ENCODE measurements at regions not wholly inside any gene's neighbourhood (a gene's known extent, or its start where the extent isn't known, plus 50 kb on each side); places are given as distances from the start of the nearest gene placed in this dataset.

- in situ Hi-C loops (cut with MboI), result no loop called here
- TF ChIP-seq EZH2phosphoT487 (IDR thresholded peaks at IDR 0.05; ENCODE audit: insufficient read depth, low read depth), result no peak
- no peak for TF ChIP-seq EZH2 (IDR thresholded peaks at IDR 0.05; ENCODE audit: insufficient read depth, poor library complexity, severe bottlenecking)
- H3K9ac ChIP-seq, result no peak overlapping the region
- no peaks in the 10 kb centered on the region for H3F3A ChIP-seq (ENCODE audit: insufficient read depth)
- no peak overlapping the region for H3K27ac ChIP-seq
- no peaks in the 10 kb centered on the region for H3K79me2 ChIP-seq (ENCODE audit: insufficient read depth)
- 56 to 59% methylated on average over 21 of the region's 21 CpGs for WGBS, 2 experiments (ENCODE audit: low coverage in 1 of 2, low lambda C conversion rate in 2 of 2, missing lambda C conversion rate in 2 of 2)
- no peaks in the 10 kb centered on the region for H3K9me3 ChIP-seq (ENCODE audit: low read depth)
- no peak overlapping the region for H2AFZ ChIP-seq
- H4K20me1 ChIP-seq (ENCODE audit: insufficient read depth), result no peaks in the 10 kb centered on the region
- no peak for DNase-seq
- no peaks in the 10 kb centered on the region for H3K36me3 ChIP-seq (ENCODE audit: low read depth)
- H3K4me2 ChIP-seq (ENCODE audit: unreplicated experiment), result no peak overlapping the region
- no peaks in the 10 kb centered on the region for H3K4me1 ChIP-seq (ENCODE audit: insufficient read depth)
- no peaks in the 10 kb centered on the region for H3K9me2 ChIP-seq (ENCODE audit: insufficient read depth)
- no peaks in the 10 kb centered on the region for H3K27me3 ChIP-seq (replicated peaks; ENCODE audit: insufficient read depth)
- H3K4me3 ChIP-seq, result no peak overlapping the region
These were observed 249.7 kb upstream of the AFDN start for GRCh38 chr6:167576828-167577503.

- Histone ChIP-seq H4K20me1 (ENCODE audit: insufficient read depth) (no peaks in the 10 kb centered on the region), H3K27me3 (replicated peaks; ENCODE audit: insufficient read depth) (no peaks in the 10 kb centered on the region), H3K9me3 (ENCODE audit: low read depth) (no peaks in the 10 kb centered on the region), H3K9ac (no peak overlapping the region), H3K79me2 (ENCODE audit: insufficient read depth) (no peaks in the 10 kb centered on the region), H3K4me1 (ENCODE audit: insufficient read depth) (no peaks in the 10 kb centered on the region), H3K36me3 (ENCODE audit: low read depth) (no peaks in the 10 kb centered on the region), H3F3A (ENCODE audit: insufficient read depth) (no peaks in the 10 kb centered on the region), H2AFZ (no peak overlapping the region), H3K27ac (no peak overlapping the region), H3K9me2 (ENCODE audit: insufficient read depth) (no peaks in the 10 kb centered on the region), H3K4me2 (ENCODE audit: unreplicated experiment) (no peak overlapping the region), H3K4me3 (no peak overlapping the region)
- in situ Hi-C loops (cut with MboI), result no loop called here
- 55 to 67% methylated on average over 13 of the region's 13 CpGs for WGBS, 2 experiments (ENCODE audit: low coverage in 1 of 2, low lambda C conversion rate in 2 of 2, missing lambda C conversion rate in 2 of 2)
- no peak for DNase-seq
- no peak for TF ChIP-seq EZH2phosphoT487 (IDR thresholded peaks at IDR 0.05; ENCODE audit: insufficient read depth, low read depth)
- no peak for TF ChIP-seq EZH2 (IDR thresholded peaks at IDR 0.05; ENCODE audit: insufficient read depth, poor library complexity, severe bottlenecking)
These were observed 248.8 kb upstream of the AFDN start for GRCh38 chr6:167577891-167578361.

GRCh38 chr6:167578371-167578901, 248.3 kb upstream of the AFDN start:
- DNase-seq, result no peak
- no peak overlapping the region for H3K9ac ChIP-seq
- no peaks in the 10 kb centered on the region for H3K27me3 ChIP-seq (replicated peaks; ENCODE audit: insufficient read depth)
- no peaks in the 10 kb centered on the region for H3K9me3 ChIP-seq (ENCODE audit: low read depth)
- no peaks in the 10 kb centered on the region for H3K9me2 ChIP-seq (ENCODE audit: insufficient read depth)
- TF ChIP-seq EZH2phosphoT487 (IDR thresholded peaks at IDR 0.05; ENCODE audit: insufficient read depth, low read depth) (no peak), EZH2 (IDR thresholded peaks at IDR 0.05; ENCODE audit: insufficient read depth, poor library complexity, severe bottlenecking) (no peak)
- H3K4me3 ChIP-seq, result no peak overlapping the region
- H3K27ac ChIP-seq, result no peak overlapping the region
- no peak overlapping the region for H3K4me2 ChIP-seq (ENCODE audit: unreplicated experiment)
- H3K79me2 ChIP-seq (ENCODE audit: insufficient read depth), result no peaks in the 10 kb centered on the region
- no peaks in the 10 kb centered on the region for H3K36me3 ChIP-seq (ENCODE audit: low read depth)
- H3K4me1 ChIP-seq (ENCODE audit: insufficient read depth), result no peaks in the 10 kb centered on the region
- no peaks in the 10 kb centered on the region for H3F3A ChIP-seq (ENCODE audit: insufficient read depth)
- in situ Hi-C loops (cut with MboI), result no loop called here
- 61 to 74% methylated on average over 13 to 16 of the region's 16 CpGs for WGBS, 2 experiments (ENCODE audit: low coverage in 1 of 2, low lambda C conversion rate in 2 of 2, missing lambda C conversion rate in 2 of 2)
- no peak overlapping the region for H2AFZ ChIP-seq
- no peaks in the 10 kb centered on the region for H4K20me1 ChIP-seq (ENCODE audit: insufficient read depth)

GRCh38 chr6:167579806-167580618, 246.7 kb upstream of the AFDN start:
- no peaks in the 10 kb centered on the region for H3K9me2 ChIP-seq (ENCODE audit: insufficient read depth)
- no peaks in the 10 kb centered on the region for H3K79me2 ChIP-seq (ENCODE audit: insufficient read depth)
- TF ChIP-seq EZH2 (IDR thresholded peaks at IDR 0.05; ENCODE audit: insufficient read depth, poor library complexity, severe bottlenecking) (no peak), EZH2phosphoT487 (IDR thresholded peaks at IDR 0.05; ENCODE audit: insufficient read depth, low read depth) (no peak)
- in situ Hi-C loops (cut with MboI), result no loop called here
- H3K4me2 ChIP-seq (ENCODE audit: unreplicated experiment), result no peak overlapping the region
- no peaks in the 10 kb centered on the region for H3K4me1 ChIP-seq (ENCODE audit: insufficient read depth)
- no peak overlapping the region for H2AFZ ChIP-seq
- H4K20me1 ChIP-seq (ENCODE audit: insufficient read depth), result no peaks in the 10 kb centered on the region
- H3K27me3 ChIP-seq (replicated peaks; ENCODE audit: insufficient read depth), result no peaks in the 10 kb centered on the region
- H3K36me3 ChIP-seq (ENCODE audit: low read depth), result no peaks in the 10 kb centered on the region
- DNase-seq, result no peak
- 25 to 31% methylated on average over 9 of the region's 9 CpGs for WGBS, 2 experiments (ENCODE audit: low coverage in 1 of 2, low lambda C conversion rate in 2 of 2, missing lambda C conversion rate in 2 of 2)
- no peak overlapping the region for H3K9ac ChIP-seq
- H3K27ac ChIP-seq, result no peak overlapping the region
- H3K9me3 ChIP-seq (ENCODE audit: low read depth), result no peaks in the 10 kb centered on the region
- H3F3A ChIP-seq (ENCODE audit: insufficient read depth), result no peaks in the 10 kb centered on the region
- no peak overlapping the region for H3K4me3 ChIP-seq

Data from GM23248 (cell line).